IPS DF 6.9 (cell line): ENCODE measurements at regions not wholly inside any gene's neighbourhood (a gene's known extent, or its start where the extent isn't known, plus 50 kb on each side); places are given as distances from the start of the nearest gene placed in this dataset.
"Not testable (repeated sequence)": the region's sequence is repeated elsewhere in the genome, so short reads cannot be mapped to it uniquely, and the experiment has no call there.

ENCODE experiments used
- DNase-seq: peaks from one replicate; pipeline ENCODE4 v3.0.0-alpha.2; 2013; ENCODE audit warnings: low read depth, low spot score
- H3K27ac ChIP-seq: one replicate; pipeline ENCODE4 v1.5.1; 2013; ENCODE audit warnings: low read length, control low read depth
- H3K27me3 ChIP-seq: 2 replicates; pipeline ENCODE4 v1.6.1; 2013; ENCODE audit warnings: mild to moderate bottlenecking, low read length; ENCODE audit not compliant: control insufficient read depth, insufficient read depth
- H3K36me3 ChIP-seq: 2 replicates; pipeline ENCODE4 v1.6.1; 2013; ENCODE audit warnings: low read length; ENCODE audit not compliant: control insufficient read depth, insufficient read depth
- H3K4me1 ChIP-seq: 2 replicates; pipeline ENCODE4 v1.6.1; 2013; ENCODE audit warnings: low read length; ENCODE audit not compliant: control insufficient read depth, insufficient read depth
- H3K4me3 ChIP-seq: 2 replicates; pipeline ENCODE4 v1.5.1; 2013; ENCODE audit warnings: mild to moderate bottlenecking, low read length
- H3K9me3 ChIP-seq: 2 replicates; pipeline ENCODE4 v1.6.1; 2013; ENCODE audit warnings: low read length, inconsistent platforms; ENCODE audit not compliant: control insufficient read depth, insufficient read depth
- WGBS: extraction: QIAGEN DNeasy Blood & Tissue Kit; methylation state at CpG from one replicate; pipeline ENCODE4 v1.1.7; 2013; ENCODE audit warnings: mixed read lengths, missing lambda C conversion rate; ENCODE audit not compliant: insufficient read length, insufficient coverage; 5-methylcytosine and 5-hydroxymethylcytosine counted together

GRCh38 chr5:88092958-88093605 is 175.6 kb downstream of the TMEM161B start:
- no peak for DNase-seq
- H3K27me3 ChIP-seq, result no peaks in the 10 kb centered on the region
- WGBS, result no CpG with 5 or more reads among the region's 4 CpGs

GRCh38 chr5:88092358-88092757 is 176.3 kb downstream of the TMEM161B start:
- WGBS, result no CpG with 5 or more reads among the region's 1 CpG

More at GRCh38 chr5:88092958-88093605, 175.6 kb downstream of the TMEM161B start:
- Histone ChIP-seq H3K9me3 (no peaks in the 10 kb centered on the region), H3K4me1 (no peaks in the 10 kb centered on the region), H3K27ac (no peak overlapping the region), H3K4me3 (no peak overlapping the region), H3K36me3 (no peaks in the 10 kb centered on the region)

GRCh38 chr5:88090506-88090905 is 178.1 kb downstream of the TMEM161B start:
- no peak overlapping the region for H3K27ac ChIP-seq
- DNase-seq, result no peak
- no peaks in the 10 kb centered on the region for H3K27me3 ChIP-seq
- no peaks in the 10 kb centered on the region for H3K9me3 ChIP-seq
- no peaks in the 10 kb centered on the region for H3K36me3 ChIP-seq
- no peak overlapping the region for H3K4me3 ChIP-seq
- no CpG with 5 or more reads among the region's 2 CpGs for WGBS
- H3K4me1 ChIP-seq, result no peaks in the 10 kb centered on the region

More at GRCh38 chr5:88092358-88092757, 176.3 kb downstream of the TMEM161B start:
- Histone ChIP-seq H3K9me3 (no peaks in the 10 kb centered on the region), H3K27me3 (no peaks in the 10 kb centered on the region), H3K4me1 (no peaks in the 10 kb centered on the region), H3K4me3 (no peak overlapping the region), H3K36me3 (no peaks in the 10 kb centered on the region), H3K27ac (no peak overlapping the region)
- peak; percentile 25 for DNase-seq

GRCh38 chr5:88089719-88090390 is 178.8 kb downstream of the TMEM161B start:
- H3K27ac ChIP-seq, result no peak overlapping the region
- no peaks in the 10 kb centered on the region for H3K9me3 ChIP-seq
- H3K4me1 ChIP-seq, result no peaks in the 10 kb centered on the region
- H3K27me3 ChIP-seq, result no peaks in the 10 kb centered on the region
- H3K4me3 ChIP-seq, result no peak overlapping the region
- no peak for DNase-seq
- H3K36me3 ChIP-seq, result no peaks in the 10 kb centered on the region
- WGBS, result no CpG with 5 or more reads among the region's 7 CpGs

- H3K4me1 ChIP-seq, result no peaks in the 10 kb centered on the region
- DNase-seq, result no peak
- no peaks in the 10 kb centered on the region for H3K27me3 ChIP-seq
- no peaks in the 10 kb centered on the region for H3K36me3 ChIP-seq
- no peak overlapping the region for H3K4me3 ChIP-seq
- H3K9me3 ChIP-seq, result no peaks in the 10 kb centered on the region
- WGBS, result no CpG with 5 or more reads among the region's 5 CpGs
- H3K27ac ChIP-seq, result no peak overlapping the region
These were observed 183.2 kb downstream of the TMEM161B start for GRCh38 chr5:88085462-88085861.

- Histone ChIP-seq H3K27ac (no peak overlapping the region), H3K4me1 (no peaks in the 10 kb centered on the region), H3K27me3 (no peaks in the 10 kb centered on the region), H3K4me3 (no peak overlapping the region), H3K9me3 (no peaks in the 10 kb centered on the region), H3K36me3 (no peaks in the 10 kb centered on the region)
- no peak for DNase-seq
These were observed 186.8 kb downstream of the TMEM161B start for GRCh38 chr5:88081877-88082276.

GRCh38 chr5:88063813-88064212 is 204.8 kb downstream of the TMEM161B start:
- Histone ChIP-seq H3K36me3 (no peaks in the 10 kb centered on the region), H3K27me3 (no peaks in the 10 kb centered on the region), H3K9me3 (no peaks in the 10 kb centered on the region), H3K4me3 (no peak overlapping the region), H3K27ac (no peak overlapping the region), H3K4me1 (0 out of 2 replicates have a peak, but pooled peaks cover 1% of the 10 kb centered on the region)
- DNase-seq, result no peak

GRCh38 chr5:88060194-88060593 is 208.5 kb downstream of the TMEM161B start:
- Histone ChIP-seq H3K4me1 (0 out of 2 replicates have a peak, but pooled peaks cover 1% of the 10 kb centered on the region), H3K36me3 (no peaks in the 10 kb centered on the region), H3K27me3 (no peaks in the 10 kb centered on the region), H3K4me3 (no peak overlapping the region), H3K27ac (no peak overlapping the region), H3K9me3 (no peaks in the 10 kb centered on the region)
- DNase-seq, result no peak
- no CpG with 5 or more reads among the region's 3 CpGs for WGBS

- no peak overlapping the region for H3K27ac ChIP-seq
- WGBS, result no CpG with 5 or more reads among the region's 1 CpG
- H3K9me3 ChIP-seq, result no peaks in the 10 kb centered on the region
- H3K36me3 ChIP-seq, result no peaks in the 10 kb centered on the region
- H3K4me3 ChIP-seq, result no peak overlapping the region
- H3K4me1 ChIP-seq, result 0 out of 2 replicates have a peak, but pooled peaks cover 1% of the 10 kb centered on the region
- H3K27me3 ChIP-seq, result no peaks in the 10 kb centered on the region
- DNase-seq, result no peak
These were observed 210.0 kb downstream of the TMEM161B start for GRCh38 chr5:88058625-88059024.

GRCh38 chr5:88052468-88052867 is 216.2 kb downstream of the TMEM161B start:
- H3K36me3 ChIP-seq, H3K27me3 ChIP-seq, H3K9me3 ChIP-seq, H3K4me1 ChIP-seq, DNase-seq, H3K27ac ChIP-seq: not testable (repeated sequence)
- peak overlapping the region; percentile 30; the same call in 1 of the 2 replicates for H3K4me3 ChIP-seq
- WGBS, result no CpG with 5 or more reads among the region's 26 CpGs

GRCh38 chr5:88051148-88051547 is 217.5 kb downstream of the TMEM161B start:
- Histone ChIP-seq H3K27me3 (no peaks in the 10 kb centered on the region), H3K9me3 (no peaks in the 10 kb centered on the region), H3K36me3 (no peaks in the 10 kb centered on the region), H3K4me1 (no peaks in the 10 kb centered on the region; the same call in 1 of the 2 replicates), H3K4me3 (no peak overlapping the region), H3K27ac (no peak overlapping the region)
- WGBS, result no CpG with 5 or more reads among the region's 2 CpGs
- no peak for DNase-seq
